ENCODE measurements at regions not wholly inside any gene's neighbourhood (a gene's known extent, or its start where the extent isn't known, plus 50 kb on each side); places are given as distances from the start of the nearest gene placed in this dataset.

DNA sequence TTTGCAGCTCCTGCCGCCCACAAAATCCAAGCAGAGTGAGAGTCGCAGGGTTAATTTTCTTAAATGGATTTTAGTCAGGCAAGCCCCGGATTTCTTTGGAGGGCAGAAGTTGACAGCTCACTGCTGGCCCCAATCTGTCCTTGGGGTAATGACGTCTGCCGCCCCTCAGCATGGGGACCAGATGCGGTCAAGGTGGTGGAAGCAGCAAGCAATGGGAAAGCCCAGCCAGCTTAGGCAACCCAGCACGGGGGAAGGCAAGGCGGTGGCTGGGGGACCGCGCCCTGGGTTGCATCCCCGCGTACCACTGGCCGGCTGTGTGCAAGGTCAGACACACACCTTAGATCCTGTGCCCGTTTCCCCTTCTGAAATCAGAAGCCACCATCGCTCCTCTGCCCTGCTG lies 321.7 kb downstream of the C16orf95 start:
- Histone ChIP-seq H3K4me3 (no peak overlapping the region), H4K20me1 (ENCODE audit: insufficient read depth, poor library complexity, severe bottlenecking) (no peaks in the 10 kb centered on the region), H3K79me2 (no peaks in the 10 kb centered on the region), H3K36me3 (replicated peaks; ENCODE audit: insufficient read depth, low read depth) (no peaks in the 10 kb centered on the region), H3K9me2 (replicated peaks; ENCODE audit: insufficient read depth) (no peaks in the 10 kb centered on the region), H3K4me1 (ENCODE audit: insufficient read depth) (no peaks in the 10 kb centered on the region), H2AFZ (no peak overlapping the region), H3K27me3 (peaks cover 25% of the 10 kb centered on the region), H3K9me3 (ENCODE audit: low read depth) (no peaks in the 10 kb centered on the region), H3K4me2 (no peak overlapping the region), H3K27ac (no peak overlapping the region)
- WGBS (ENCODE audit: low lambda C conversion rate, missing lambda C conversion rate), result 69% methylated on average over 15 of the region's 15 CpGs
- no peak for DNase-seq (ENCODE audit: low spot score)
- no peak for TF ChIP-seq EZH2 (IDR thresholded peaks at IDR 0.05; ENCODE audit: borderline replicate concordance)
- TF ChIP-seq, protein P1, sequence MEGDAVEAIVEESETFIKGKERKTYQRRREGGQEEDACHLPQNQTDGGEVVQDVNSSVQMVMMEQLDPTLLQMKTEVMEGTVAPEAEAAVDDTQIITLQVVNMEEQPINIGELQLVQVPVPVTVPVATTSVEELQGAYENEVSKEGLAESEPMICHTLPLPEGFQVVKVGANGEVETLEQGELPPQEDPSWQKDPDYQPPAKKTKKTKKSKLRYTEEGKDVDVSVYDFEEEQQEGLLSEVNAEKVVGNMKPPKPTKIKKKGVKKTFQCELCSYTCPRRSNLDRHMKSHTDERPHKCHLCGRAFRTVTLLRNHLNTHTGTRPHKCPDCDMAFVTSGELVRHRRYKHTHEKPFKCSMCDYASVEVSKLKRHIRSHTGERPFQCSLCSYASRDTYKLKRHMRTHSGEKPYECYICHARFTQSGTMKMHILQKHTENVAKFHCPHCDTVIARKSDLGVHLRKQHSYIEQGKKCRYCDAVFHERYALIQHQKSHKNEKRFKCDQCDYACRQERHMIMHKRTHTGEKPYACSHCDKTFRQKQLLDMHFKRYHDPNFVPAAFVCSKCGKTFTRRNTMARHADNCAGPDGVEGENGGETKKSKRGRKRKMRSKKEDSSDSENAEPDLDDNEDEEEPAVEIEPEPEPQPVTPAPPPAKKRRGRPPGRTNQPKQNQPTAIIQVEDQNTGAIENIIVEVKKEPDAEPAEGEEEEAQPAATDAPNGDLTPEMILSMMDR (IDR thresholded peaks at IDR 0.05; ENCODE audit: poor library complexity), result no peak
- no peak for TF ChIP-seq EZH2phosphoT487 (IDR thresholded peaks at IDR 0.05; ENCODE audit: low read depth, severe bottlenecking, unreplicated experiment)

DNA sequence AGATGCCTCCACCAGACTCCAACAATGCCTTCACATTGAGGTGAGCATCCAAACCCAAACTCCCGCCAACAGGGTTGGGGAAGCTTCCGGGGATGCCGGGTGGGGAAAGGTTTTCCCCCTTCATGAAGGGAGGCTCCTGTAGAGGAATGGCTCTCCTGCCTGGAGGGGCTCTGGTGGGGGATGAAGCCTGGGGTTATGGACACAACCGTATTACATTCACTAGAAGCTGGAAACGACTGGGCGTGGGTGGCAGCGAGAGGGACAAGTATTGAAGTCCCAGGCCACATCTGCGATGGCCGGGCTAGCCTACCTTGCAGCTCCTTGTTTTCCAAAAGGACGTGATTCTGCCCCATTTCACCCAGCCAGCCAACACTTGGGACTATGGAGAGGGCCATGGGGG lies 321.1 kb downstream of the C16orf95 start:
- WGBS (ENCODE audit: low lambda C conversion rate, missing lambda C conversion rate), result 98% methylated on average over 10 of the region's 10 CpGs
- no peaks in the 10 kb centered on the region for H3K79me2 ChIP-seq
- H3K27ac ChIP-seq, result no peak overlapping the region
- H2AFZ ChIP-seq, result no peak overlapping the region
- H4K20me1 ChIP-seq (ENCODE audit: insufficient read depth, poor library complexity, severe bottlenecking), result no peaks in the 10 kb centered on the region
- no peaks in the 10 kb centered on the region for H3K9me3 ChIP-seq (ENCODE audit: low read depth)
- H3K27me3 ChIP-seq, result peaks cover 18% of the 10 kb centered on the region
- TF ChIP-seq EZH2phosphoT487 (IDR thresholded peaks at IDR 0.05; ENCODE audit: low read depth, severe bottlenecking, unreplicated experiment), result no peak
- H3K9me2 ChIP-seq (replicated peaks; ENCODE audit: insufficient read depth), result no peaks in the 10 kb centered on the region
- H3K4me2 ChIP-seq, result no peak overlapping the region
- H3K4me3 ChIP-seq, result no peak overlapping the region
- no peaks in the 10 kb centered on the region for H3K36me3 ChIP-seq (replicated peaks; ENCODE audit: insufficient read depth, low read depth)
- no peak for DNase-seq (ENCODE audit: low spot score)
- no peaks in the 10 kb centered on the region for H3K4me1 ChIP-seq (ENCODE audit: insufficient read depth)

DNA sequence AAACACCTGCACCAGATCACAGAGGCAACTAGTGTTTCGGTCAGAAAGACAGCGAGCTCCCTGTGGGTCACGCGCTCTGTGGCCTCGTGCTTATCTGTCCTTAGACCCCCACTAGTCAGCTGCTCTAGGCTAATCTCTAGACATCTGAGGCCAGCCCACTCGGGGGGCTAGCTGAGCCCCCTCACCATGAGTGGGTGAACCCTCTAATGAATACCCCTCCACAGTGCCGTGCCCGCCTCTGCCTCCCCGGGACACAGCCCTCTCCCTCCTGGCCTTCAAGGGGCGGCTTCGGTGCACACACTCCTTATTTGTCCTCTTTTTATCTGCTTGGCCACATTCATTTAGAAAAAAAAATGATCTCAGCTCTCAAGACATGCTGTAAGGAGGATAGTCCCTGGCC lies 320.1 kb downstream of the C16orf95 start:
- Histone ChIP-seq H3K9me3 (ENCODE audit: low read depth) (no peaks in the 10 kb centered on the region), H3K79me2 (no peaks in the 10 kb centered on the region), H3K4me2 (no peak overlapping the region), H3K27me3 (peaks cover 9% of the 10 kb centered on the region), H3K9me2 (replicated peaks; ENCODE audit: insufficient read depth) (no peaks in the 10 kb centered on the region), H3K27ac (no peak overlapping the region), H3K4me3 (no peak overlapping the region), H3K36me3 (replicated peaks; ENCODE audit: insufficient read depth, low read depth) (no peaks in the 10 kb centered on the region), H3K4me1 (ENCODE audit: insufficient read depth) (no peaks in the 10 kb centered on the region), H4K20me1 (ENCODE audit: insufficient read depth, poor library complexity, severe bottlenecking) (no peaks in the 10 kb centered on the region), H2AFZ (no peak overlapping the region)
- 88% methylated on average over 11 of the region's 11 CpGs for WGBS (ENCODE audit: low lambda C conversion rate, missing lambda C conversion rate)
- TF ChIP-seq, protein P1 (IDR thresholded peaks at IDR 0.05; ENCODE audit: poor library complexity), result no peak
- TF ChIP-seq EZH2phosphoT487 (IDR thresholded peaks at IDR 0.05; ENCODE audit: low read depth, severe bottlenecking, unreplicated experiment), result no peak
- no peak for TF ChIP-seq EZH2 (IDR thresholded peaks at IDR 0.05; ENCODE audit: borderline replicate concordance)
- DNase-seq (ENCODE audit: low spot score), result no peak

DNA sequence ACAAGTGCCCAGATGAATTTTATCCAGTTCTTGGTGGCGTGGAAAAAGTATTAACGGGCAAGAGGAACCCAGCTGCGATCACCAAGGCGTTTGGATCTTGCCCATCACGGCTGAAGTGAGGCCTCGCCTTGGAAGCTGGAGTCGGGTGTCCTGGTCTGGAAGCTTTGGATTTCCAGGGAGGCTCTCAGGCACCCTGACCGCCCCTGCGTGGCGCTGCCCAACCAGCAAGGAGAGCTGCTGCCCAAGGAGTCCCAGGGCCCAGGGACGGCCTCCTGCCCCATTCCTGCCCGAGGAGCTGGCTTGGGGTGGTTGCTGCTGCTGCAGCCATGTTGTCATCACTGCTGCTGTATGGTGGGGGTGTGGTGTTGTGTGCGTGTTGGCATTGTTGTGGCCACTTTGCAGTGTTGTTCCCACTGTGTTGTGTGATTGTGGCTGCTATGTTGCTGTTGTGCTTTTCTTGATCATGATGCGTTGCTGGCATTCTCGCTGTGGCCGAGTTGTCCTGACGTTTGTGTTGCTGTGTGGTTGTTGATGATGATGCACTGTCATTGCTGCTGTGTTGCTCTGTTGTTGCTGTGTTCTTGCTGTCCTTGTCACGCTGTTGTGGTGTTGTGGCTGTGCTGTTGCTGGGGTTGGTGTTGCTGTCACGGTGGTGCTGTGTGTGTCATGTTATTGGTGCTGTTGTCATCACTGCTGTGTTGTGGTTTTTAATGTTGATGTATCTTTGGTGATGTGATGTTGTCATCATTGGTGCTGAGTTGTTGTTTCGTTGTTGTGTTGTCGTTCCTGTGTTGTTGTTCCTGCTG lies 318.8 kb downstream of the C16orf95 start:
- Histone ChIP-seq H3K36me3 (replicated peaks; ENCODE audit: insufficient read depth, low read depth) (no peaks in the 10 kb centered on the region), H3K4me1 (ENCODE audit: insufficient read depth) (no peaks in the 10 kb centered on the region), H3K27ac (no peak overlapping the region), H3K9me3 (ENCODE audit: low read depth) (no peaks in the 10 kb centered on the region), H4K20me1 (ENCODE audit: insufficient read depth, poor library complexity, severe bottlenecking) (no peaks in the 10 kb centered on the region), H3K4me2 (no peak overlapping the region), H3K9me2 (replicated peaks; ENCODE audit: insufficient read depth) (no peaks in the 10 kb centered on the region), H2AFZ (no peak overlapping the region), H3K79me2 (no peaks in the 10 kb centered on the region), H3K4me3 (no peak overlapping the region), H3K27me3 (peaks cover 7% of the 10 kb centered on the region)
- TF ChIP-seq EZH2phosphoT487 (IDR thresholded peaks at IDR 0.05; ENCODE audit: low read depth, severe bottlenecking, unreplicated experiment), result no peak
- TF ChIP-seq, protein P1 (IDR thresholded peaks at IDR 0.05; ENCODE audit: poor library complexity), result no peak
- no peak for TF ChIP-seq EZH2 (IDR thresholded peaks at IDR 0.05; ENCODE audit: borderline replicate concordance)
- WGBS (ENCODE audit: low lambda C conversion rate, missing lambda C conversion rate), result 90% methylated on average over 21 of the region's 21 CpGs
- DNase-seq (ENCODE audit: low spot score), result no peak

Data from hepatocyte (in vitro differentiated cells).